Smooth muscle cell of the brain vasculature (primary cell): ENCODE measurements at regions not wholly inside any gene's neighbourhood (a gene's known extent, or its start where the extent isn't known, plus 50 kb on each side); places are given as distances from the start of the nearest gene placed in this dataset.

Experiments
- DNase-seq: peaks from one replicate; pipeline ENCODE4 v3.0.0-alpha.2; 2012; ENCODE audit warnings: low read depth, low spot score

GRCh38 chr6:12221856-12222255, 68.3 kb upstream of the EDN1 start:
- no peak for DNase-seq

- DNase-seq, result no peak
Measured at GRCh38 chr6:12222405-12223366, 67.5 kb upstream of the EDN1 start.

GRCh38 chr6:12223383-12223782, 66.8 kb upstream of the EDN1 start:
- DNase-seq, result no peak

- no peak for DNase-seq
Measured at GRCh38 chr6:12224251-12224650, 65.9 kb upstream of the EDN1 start.

GRCh38 chr6:12228447-12229146, 61.6 kb upstream of the EDN1 start:
- DNase-seq, result no peak

- no peak for DNase-seq
Measured at GRCh38 chr6:12229332-12229731, 60.8 kb upstream of the EDN1 start.

GRCh38 chr6:12230523-12230922, 59.6 kb upstream of the EDN1 start:
- DNase-seq, result no peak

GRCh38 chr6:12232339-12232738, 57.8 kb upstream of the EDN1 start:
- DNase-seq, result no peak

GRCh38 chr6:12232821-12233220, 57.3 kb upstream of the EDN1 start:
- no peak for DNase-seq

- peak; percentile 67 for DNase-seq
Measured at GRCh38 chr6:12233693-12234571, 56.2 kb upstream of the EDN1 start.

GRCh38 chr6:12235341-12235740, 54.8 kb upstream of the EDN1 start:
- DNase-seq, result no peak

GRCh38 chr6:12238219-12238618, 51.9 kb upstream of the EDN1 start:
- no peak for DNase-seq
